H1 (cell line): ENCODE measurements at regions not wholly inside any gene's neighbourhood (a gene's known extent, or its start where the extent isn't known, plus 50 kb on each side); places are given as distances from the start of the nearest gene placed in this dataset.

Source experiments
- BRCA1 ChIP-seq: IDR thresholded peaks from 2 replicates; pipeline ENCODE4 v1.6.1; 2012; ENCODE audit warnings: low read depth, low read length, improper control_type of control experiment
- GABPA ChIP-seq: IDR thresholded peaks from 2 replicates; pipeline ENCODE4 v1.6.1; 2011; ENCODE audit warnings: mild to moderate bottlenecking, low read length, moderate library complexity, borderline replicate concordance; ENCODE audit not compliant: insufficient read depth
- KDM1A ChIP-seq: fragments of 200-600, 300-600 bp; sonication (generic); IDR thresholded peaks from 2 replicates; pipeline ENCODE4 v1.7.1; 2016; ENCODE audit warnings: mild to moderate bottlenecking, low read length, borderline replicate concordance
- KDM4A ChIP-seq: IDR thresholded peaks from one replicate; pipeline ENCODE4 v1.7.1; 2012; ENCODE audit warnings: low read depth, mild to moderate bottlenecking, moderate library complexity, low read length, inconsistent platforms; ENCODE audit not compliant: severe bottlenecking
- RAD21 ChIP-seq, 2 experiments: IDR thresholded peaks in 1 of 2; conservative IDR thresholded peaks in 1 of 2; 2 replicates each; pipeline ENCODE4 v1.6.1; 2011; ENCODE audit warnings: low read depth in 2 of 2, low read length in 2 of 2, improper control_type of control experiment in 1 of 2, inconsistent platforms in 1 of 2, mild to moderate bottlenecking in 1 of 2, moderate library complexity in 1 of 2
- SIN3A ChIP-seq, 2 experiments: IDR thresholded peaks in 1 of 2; conservative IDR thresholded peaks in 1 of 2; 2 replicates each; pipeline ENCODE4 v1.6.1; 2011 to 2012; ENCODE audit warnings: low read length in 2 of 2, improper control_type of control experiment in 1 of 2, low read depth in 1 of 2, mild to moderate bottlenecking in 1 of 2
- SP1 ChIP-seq: IDR thresholded peaks from 2 replicates; pipeline ENCODE4 v1.6.1; 2011; ENCODE audit warnings: low read depth, low read length

- TF ChIP-seq KDM1A (no peak), SIN3A (conservative IDR thresholded peaks at IDR 0.05 in 1 of 2, IDR thresholded peaks at IDR 0.05 in 1 of 2; ENCODE audit: low read depth in 1 of 2, low read length in 2 of 2) (no peak), KDM4A (no peak), BRCA1 (no peak), RAD21 (IDR thresholded peaks at IDR 0.05 in 1 of 2, conservative IDR thresholded peaks at IDR 0.05 in 1 of 2; ENCODE audit: low read depth in 2 of 2, low read length in 2 of 2) (no peak), SP1 (no peak), GABPA (no peak)
- TF ChIP-seq, all 59 proteins: peak for 0
Measured at GRCh38 chr12:19819231-19819630, 379.9 kb downstream of the AEBP2 start (continued).
